GM19238 (cell line): ENCODE measurements at regions not wholly inside any gene's neighbourhood (a gene's known extent, or its start where the extent isn't known, plus 50 kb on each side); places are given as distances from the start of the nearest gene placed in this dataset.
A peak's percentile ranks its signal among the peaks of the same experiment; 100 is the strongest.

Experiments
- DNase-seq: peaks from one replicate; pipeline ENCODE4 v3.0.0; 2011; ENCODE audit warnings: low spot score; ENCODE audit not compliant: insufficient read length

DNA sequence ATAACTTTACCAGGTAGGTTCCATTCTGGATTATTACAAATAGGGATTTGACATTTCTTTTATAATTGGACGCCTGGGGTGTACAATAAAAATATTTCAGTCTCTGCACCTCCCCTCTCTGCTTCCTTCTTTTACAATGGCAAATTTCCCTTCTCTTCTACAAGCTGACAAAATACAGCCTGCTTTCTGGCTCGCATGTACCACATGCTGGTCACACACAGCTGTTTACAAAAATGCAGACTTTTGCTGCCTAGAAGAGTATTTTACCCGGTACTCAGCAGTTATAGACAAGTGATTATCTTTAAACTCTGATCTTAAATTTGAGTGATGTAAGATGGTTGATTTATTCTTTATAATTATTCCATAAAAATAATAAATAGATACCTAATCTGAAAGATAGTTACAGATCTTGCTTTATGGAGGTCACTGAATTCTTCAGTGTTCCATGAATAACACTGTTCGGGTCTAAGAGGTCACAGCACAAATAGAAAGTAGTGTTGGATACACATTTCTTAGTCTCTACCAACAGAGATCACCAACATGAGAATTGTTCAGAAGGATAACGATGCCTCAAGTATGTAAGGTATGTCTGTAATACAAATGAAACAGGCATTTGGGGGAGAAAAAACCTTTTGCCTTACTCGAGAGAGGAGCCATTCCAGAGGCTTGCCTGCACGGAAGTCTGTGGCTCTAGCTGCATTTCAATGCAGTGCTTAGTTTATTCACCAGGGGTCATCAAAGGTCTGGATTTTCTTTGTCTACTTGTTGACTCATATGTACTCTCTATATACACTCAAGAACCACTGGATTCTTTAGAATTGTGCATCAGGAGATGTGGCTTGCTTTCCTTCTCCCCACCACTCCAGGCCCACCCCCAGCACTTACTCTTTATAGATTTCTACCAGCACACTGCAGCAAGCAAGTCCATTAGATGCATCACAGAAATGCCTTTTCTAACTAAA lies 206.6 kb upstream of the RFX3 start:
- DNase-seq = peak; percentile 23

DNA sequence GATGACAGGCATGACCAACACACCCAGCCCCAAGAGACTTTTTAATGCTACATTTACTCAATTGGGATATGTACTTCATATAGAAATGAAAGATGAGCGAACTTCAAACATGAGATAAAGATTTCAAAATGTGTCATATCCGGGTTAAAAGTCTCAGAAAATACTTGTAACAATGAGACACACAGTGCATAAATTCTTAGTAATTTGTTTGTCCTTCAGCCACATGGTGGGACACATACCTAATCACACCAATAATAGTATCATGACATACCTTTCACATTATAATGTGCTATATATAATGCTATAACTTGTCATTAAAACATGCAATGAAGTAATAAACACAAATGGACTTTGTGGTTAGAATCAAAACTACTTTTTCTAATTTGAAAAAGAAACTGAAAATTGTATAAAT lies 204.7 kb upstream of the RFX3 start:
- DNase-seq = no peak

- DNase-seq = no peak
Measured at GRCh38 chr9:3721096-3721495, 195.3 kb upstream of the RFX3 start.

GRCh38 chr9:3719286-3719685 lies 193.5 kb upstream of the RFX3 start:
- no peak for DNase-seq

GRCh38 chr9:3716415-3716814 lies 190.6 kb upstream of the RFX3 start:
- DNase-seq = no peak

DNA sequence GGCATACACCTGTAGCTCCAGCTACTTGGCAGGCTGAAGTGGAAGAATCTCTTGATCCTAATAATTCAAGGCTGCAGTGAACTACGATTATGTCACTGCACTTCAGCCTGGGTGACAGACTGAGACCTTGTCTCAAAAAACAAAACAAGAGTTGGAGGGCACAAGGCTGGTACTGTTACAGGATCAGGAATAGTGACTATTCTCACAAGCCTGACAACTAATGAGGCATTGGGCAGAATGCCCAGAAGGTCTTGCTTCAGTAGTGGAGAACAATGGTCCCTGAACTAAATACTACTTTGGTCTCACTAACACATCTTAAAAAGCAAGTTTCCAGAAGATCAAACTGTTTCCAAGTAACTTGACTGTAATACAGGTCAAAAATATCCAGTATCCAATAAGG lies 182.9 kb upstream of the RFX3 start:
- no peak for DNase-seq

DNA sequence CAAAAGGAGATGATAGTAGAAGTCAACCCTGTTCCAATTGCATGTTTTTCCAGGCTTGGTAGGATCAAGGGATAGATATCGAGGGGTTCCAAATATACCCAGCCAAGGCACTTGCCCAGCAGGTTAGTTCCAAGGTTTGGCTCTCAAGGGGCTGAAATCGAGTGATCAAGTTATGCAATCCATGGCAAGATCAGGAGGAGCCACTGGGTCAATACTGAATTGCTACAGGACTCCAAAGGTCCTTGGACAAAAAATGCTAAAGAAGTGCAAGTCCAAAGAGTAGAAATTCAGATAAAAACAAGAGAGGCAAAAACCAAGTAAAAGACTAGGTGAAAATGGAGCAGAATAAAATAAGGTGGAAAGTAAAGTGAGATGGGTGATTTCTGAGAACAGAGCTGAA lies 179.1 kb upstream of the RFX3 start:
- DNase-seq = no peak

DNA sequence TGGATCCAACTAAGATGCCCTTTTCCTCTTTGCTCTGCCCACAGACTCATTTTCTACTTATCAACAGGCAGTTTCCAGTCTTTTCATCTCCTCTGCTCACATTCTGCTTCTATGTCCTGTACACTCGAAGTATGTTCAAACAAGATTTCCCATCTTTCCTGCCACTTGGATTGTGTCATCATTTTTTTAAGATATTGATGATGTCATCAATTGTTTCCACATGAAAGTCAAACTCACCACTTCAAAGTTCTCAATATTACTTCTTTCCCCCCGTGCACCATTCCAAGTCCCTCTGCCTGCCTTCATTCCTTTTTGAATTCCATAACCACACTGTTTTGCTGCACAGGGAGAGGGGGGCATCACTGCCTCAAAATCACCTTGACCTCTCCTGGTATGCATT lies 175.0 kb upstream of the RFX3 start:
- no peak for DNase-seq

DNA sequence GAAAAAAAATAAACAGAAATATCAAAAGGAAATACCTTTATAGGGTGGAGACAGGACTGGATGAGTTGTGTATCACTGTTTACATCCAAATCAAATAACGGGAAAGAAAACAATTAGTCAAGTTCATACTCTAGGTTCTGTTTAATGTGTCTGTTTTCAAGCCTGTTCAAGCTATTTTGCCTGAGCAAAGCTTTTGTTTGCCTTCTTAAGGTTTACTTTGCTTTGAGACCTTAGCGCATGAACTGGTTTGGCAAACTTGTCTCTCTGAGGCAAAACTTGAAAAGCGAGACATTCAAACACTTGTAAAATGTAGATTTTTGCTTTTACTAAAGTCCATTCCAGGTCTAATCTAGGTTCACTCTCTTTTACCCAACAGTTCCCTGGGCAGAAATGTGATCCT lies 174.1 kb upstream of the RFX3 start:
- no peak for DNase-seq

- no peak for DNase-seq
Measured at GRCh38 chr9:3698531-3698930, 172.7 kb upstream of the RFX3 start.

DNA sequence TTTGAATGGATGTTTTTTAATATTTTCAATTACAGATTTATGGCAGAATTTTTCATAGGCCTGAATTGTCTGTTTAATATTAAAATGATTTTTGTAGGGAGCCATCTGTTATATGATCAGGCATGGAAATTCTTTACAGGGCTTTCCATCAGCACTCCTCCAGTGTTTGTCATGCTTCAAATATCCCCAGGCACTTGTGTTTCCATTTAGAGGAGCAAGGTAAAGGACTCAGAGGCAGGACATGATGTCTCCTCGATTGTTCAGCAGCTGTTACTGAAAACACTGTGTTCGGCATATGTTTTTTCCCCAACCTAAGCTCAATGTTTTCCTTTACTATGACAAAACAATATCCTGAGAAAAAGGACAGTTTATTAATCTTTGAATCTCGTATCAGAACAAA lies 172.3 kb upstream of the RFX3 start:
- no peak for DNase-seq

DNA sequence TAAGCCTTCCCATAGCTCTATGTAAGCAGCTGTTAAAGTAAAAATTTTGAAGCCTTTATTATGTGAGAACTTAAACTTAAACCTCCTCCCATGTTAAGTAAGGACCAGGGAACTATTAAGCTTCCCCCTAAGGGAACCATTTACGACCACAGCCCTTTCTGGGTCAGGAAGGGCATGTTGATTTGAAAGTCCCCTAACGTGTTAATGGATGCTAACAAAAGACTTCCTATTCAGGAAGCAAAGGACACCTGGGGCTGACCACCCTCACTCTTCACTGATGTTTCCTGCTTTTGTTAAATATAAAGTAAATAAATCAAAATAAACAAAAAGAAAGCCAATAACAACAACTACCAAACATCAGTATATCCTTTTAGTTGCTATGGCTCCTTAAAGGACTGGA lies 170.6 kb upstream of the RFX3 start:
- no peak for DNase-seq

DNA sequence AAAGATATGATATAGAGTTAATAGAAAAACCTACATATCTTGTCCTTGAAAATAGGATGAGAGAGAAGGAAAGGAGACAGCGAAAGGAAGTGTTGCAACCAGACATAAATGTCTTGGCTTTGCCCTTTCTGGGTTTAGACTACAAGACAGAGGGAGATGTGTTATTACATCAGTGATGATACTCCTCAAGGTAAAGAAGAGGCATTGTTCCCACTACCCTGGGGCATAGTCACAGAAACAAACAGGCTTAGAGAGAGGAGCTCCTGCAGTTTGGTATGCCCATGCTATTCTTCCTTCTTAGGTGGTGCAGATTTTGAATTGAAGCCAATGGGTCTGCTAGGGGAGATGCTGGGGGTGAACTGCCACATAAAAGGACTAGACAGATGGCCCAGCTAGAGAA lies 166.8 kb upstream of the RFX3 start:
- DNase-seq = no peak

GRCh38 chr9:3689555-3689954 lies 163.8 kb upstream of the RFX3 start:
- DNase-seq = no peak

DNA sequence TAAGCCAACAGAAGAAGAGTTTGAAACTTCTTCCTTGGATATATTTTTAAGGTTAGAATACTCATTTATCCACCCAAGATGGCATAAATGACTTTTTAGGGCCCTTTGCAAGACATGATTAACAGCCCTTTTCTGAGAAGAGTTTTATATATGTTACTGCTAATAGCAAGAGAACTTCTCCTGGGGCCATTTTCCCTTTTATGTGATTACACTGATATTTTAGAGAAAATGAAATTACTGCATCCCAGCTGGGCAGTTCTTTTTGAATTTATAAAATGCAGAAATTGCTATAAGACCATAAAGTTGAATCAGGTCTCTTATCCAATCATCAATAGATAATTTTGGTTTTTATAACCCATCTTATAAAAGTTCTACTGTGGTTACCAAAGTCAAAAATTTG lies 161.3 kb upstream of the RFX3 start:
- no peak for DNase-seq

- DNase-seq = no peak
Measured at GRCh38 chr9:3682186-3682585, 156.4 kb upstream of the RFX3 start.

- DNase-seq = no peak
Measured at GRCh38 chr9:3677541-3677940, 151.7 kb upstream of the RFX3 start.

DNA sequence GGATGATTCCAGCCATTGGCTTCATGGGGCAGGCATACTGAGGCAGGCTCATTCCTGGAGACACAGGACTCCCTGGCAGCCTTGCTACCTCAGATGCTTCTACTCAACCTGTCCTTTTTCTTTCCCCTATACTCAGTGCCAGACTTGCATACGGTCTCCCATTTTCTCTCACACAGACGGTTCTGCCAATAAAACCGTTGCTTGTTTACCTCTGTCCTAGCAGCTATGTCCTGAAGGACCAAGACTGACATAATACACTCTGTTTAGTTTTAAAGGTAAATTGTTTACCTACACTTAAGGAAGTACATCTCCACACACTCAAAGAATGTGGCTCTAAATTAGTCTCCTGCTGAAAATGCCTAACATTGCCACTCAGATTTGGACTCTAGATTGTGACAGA lies 151.0 kb upstream of the RFX3 start:
- DNase-seq = no peak

- no peak for DNase-seq
Measured at GRCh38 chr9:3675946-3676345, 150.1 kb upstream of the RFX3 start.

DNA sequence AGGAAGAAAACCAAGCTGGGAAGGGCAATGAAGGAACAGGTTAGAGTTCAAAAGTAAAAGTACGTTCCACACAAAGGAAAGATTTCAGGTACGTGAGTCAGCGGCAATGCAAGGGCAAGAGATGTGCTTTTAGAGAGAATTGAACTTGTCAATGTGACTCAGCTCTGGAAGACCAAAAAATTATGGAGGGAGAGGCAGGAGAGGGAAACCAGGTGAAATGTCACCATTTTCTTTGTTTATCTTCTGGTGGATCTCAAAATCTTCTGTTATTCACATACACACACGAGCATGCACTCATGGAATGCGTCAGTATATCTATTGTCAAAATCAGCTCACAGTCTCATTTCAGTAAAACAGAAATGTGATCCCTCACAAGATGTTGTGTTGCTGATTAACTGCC lies 148.8 kb upstream of the RFX3 start:
- DNase-seq = no peak

DNA sequence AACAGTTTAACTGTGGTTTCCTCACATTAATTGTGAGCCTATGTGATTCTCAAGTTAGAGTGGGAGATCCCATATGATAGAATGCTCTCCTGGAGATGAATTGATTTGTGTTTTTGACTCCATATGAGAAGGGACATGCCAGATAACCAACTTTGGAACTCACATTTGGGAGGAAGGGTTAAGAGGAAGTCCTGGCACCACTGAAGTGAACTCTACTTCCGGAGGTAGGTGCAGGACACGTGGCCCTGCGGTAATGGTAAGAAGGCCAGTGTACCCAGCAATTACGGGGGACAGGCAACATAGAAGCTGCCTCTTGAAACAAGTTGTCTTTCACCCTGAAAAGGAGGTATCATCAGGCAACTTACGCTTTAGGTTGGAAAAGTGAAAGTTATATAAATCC lies 146.6 kb upstream of the RFX3 start:
- no peak for DNase-seq

GRCh38 chr9:3664044-3664443 lies 138.2 kb upstream of the RFX3 start:
- no peak for DNase-seq

GRCh38 chr9:3662671-3663070 lies 136.9 kb upstream of the RFX3 start:
- no peak for DNase-seq
